B cell (primary cell): ENCODE measurements at regions not wholly inside any gene's neighbourhood (a gene's known extent, or its start where the extent isn't known, plus 50 kb on each side); places are given as distances from the start of the nearest gene placed in this dataset.

Experiments used
- ATAC-seq: fragments of 200-7000 bp; cut with Tn5 transposase; one replicate; pipeline ENCODE4 v1.10.0; 2021; ENCODE audit warnings: low read depth, mild to moderate bottlenecking, moderate number of reproducible peaks, moderate library complexity
- CTCF ChIA-PET: fragments of 350-600 bp; sonication (Branson Sonifier 250); formaldehyde crosslinking; loops from one replicate; lab custom pipeline; 2021; ENCODE audit warnings: antibody characterized with exemption, inconsistent platforms; lab: Charles Lee
- POLR2A ChIA-PET: fragments of 350-600 bp; sonication (Branson Sonifier 250); formaldehyde crosslinking; loops from one replicate; lab custom pipeline; 2021; ENCODE audit warnings: antibody characterized with exemption; lab: Charles Lee
- DNase-seq: peaks from one replicate; pipeline ENCODE4 v3.0.0; 2013
- H2AFZ ChIP-seq: 2 replicates; pipeline ENCODE4 v1.6.1; 2012; ENCODE audit warnings: mild to moderate bottlenecking, low read depth, low read length; ENCODE audit not compliant: insufficient read depth, poor library complexity, severe bottlenecking
- H3K27ac ChIP-seq, 2 donors: 1 replicate in 1 of 2; 2 replicates in 1 of 2; pipeline ENCODE4 v1.5.1; 2012 to 2013; ENCODE audit warnings: low read length in 2 of 2, mild to moderate bottlenecking in 2 of 2, moderate library complexity in 1 of 2
- H3K27me3 ChIP-seq, 4 experiments: fragments of 200-600 bp in 1 of 4; sonication (generic) in 1 of 4; replicated peaks in 1 of 4; 1 replicate in 2 of 4; 2 replicates in 2 of 4; pipeline versions ENCODE4 v1.6.1 to v1.7.0; 2013 to 2016; ENCODE audit warnings: low read length in 3 of 4, mild to moderate bottlenecking in 2 of 4, mixed read lengths in 1 of 4, moderate library complexity in 1 of 4; ENCODE audit not compliant: insufficient read depth in 4 of 4, control insufficient read depth in 3 of 4; ENCODE audit errors: control extremely low read depth in 1 of 4
- H3K36me3 ChIP-seq, 2 experiments: replicated peaks in 1 of 2; 1 replicate in 1 of 2; 2 replicates in 1 of 2; pipeline versions ENCODE4 v1.6.1 to v1.7.1; 2013; ENCODE audit warnings: low read length in 1 of 2; ENCODE audit not compliant: insufficient read depth in 2 of 2, control insufficient read depth in 1 of 2; ENCODE audit errors: control extremely low read depth in 1 of 2, extremely low read depth in 1 of 2
- H3K4me1 ChIP-seq, 2 donors: fragments of 200-600 bp in 1 of 2; sonication (generic) in 1 of 2; 1 replicate in 1 of 2; 2 replicates in 1 of 2; pipeline versions ENCODE4 v1.5.1 to v1.6.1; 2013 to 2017; ENCODE audit warnings: low read length in 2 of 2; ENCODE audit not compliant: control insufficient read depth in 2 of 2, insufficient read depth in 2 of 2
- H3K4me2 ChIP-seq: replicated peaks from 2 replicates; pipeline ENCODE3; 2012; ENCODE audit warnings: mild to moderate bottlenecking, low read depth, low read length; ENCODE audit not compliant: poor library complexity, severe bottlenecking
- H3K4me3 ChIP-seq, 5 experiments: fragments of 200-600 bp in 1 of 5; sonication (generic) in 1 of 5; 1 replicate in 3 of 5; 2 replicates in 2 of 5; pipeline versions ENCODE4 v1.5.1 to v1.7.0; 2011 to 2016; ENCODE audit warnings: low read length in 4 of 5, mild to moderate bottlenecking in 4 of 5, low read depth in 2 of 5, control low read depth in 1 of 5, moderate library complexity in 1 of 5; ENCODE audit not compliant: insufficient read depth in 1 of 5; ENCODE audit errors: control extremely low read depth in 1 of 5, extremely low read depth in 1 of 5
- H3K79me2 ChIP-seq: fragments of 200-600 bp; sonication (generic); one replicate; pipeline ENCODE4 v1.6.0; 2016; ENCODE audit warnings: low read length; ENCODE audit not compliant: control insufficient read depth, insufficient read depth
- H3K9ac ChIP-seq: fragments of 200-600 bp; sonication (generic); 2 replicates; pipeline ENCODE4 v1.6.1; 2017; ENCODE audit warnings: mild to moderate bottlenecking, low read length, moderate library complexity
- H3K9me3 ChIP-seq, 3 donors: one replicate each; pipeline versions ENCODE4 v1.6.1 to v1.7.1; 2013; ENCODE audit warnings: low read length in 2 of 3; ENCODE audit not compliant: control insufficient read depth in 2 of 3, insufficient read depth in 1 of 3; ENCODE audit errors: control extremely low read depth in 1 of 3
- H4K20me1 ChIP-seq: 2 replicates; pipeline ENCODE4 v1.6.0; 2012; ENCODE audit warnings: mild to moderate bottlenecking, low read length; ENCODE audit not compliant: insufficient read depth, control insufficient read depth, poor library complexity, severe bottlenecking
- H3K27ac Mint-ChIP-seq: one replicate; pipeline ENCODE4 v1.8.0; 2021; ENCODE audit warnings: mixed read lengths
- H3K27me3 Mint-ChIP-seq: one replicate; pipeline ENCODE4 v1.8.0; 2021; ENCODE audit warnings: mixed read lengths
- H3K4me1 Mint-ChIP-seq: one replicate; pipeline ENCODE4 v1.8.0; 2021; ENCODE audit warnings: mixed read lengths
- H3K4me3 Mint-ChIP-seq: one replicate; pipeline ENCODE4 v1.8.0; 2021; ENCODE audit warnings: mixed read lengths
- H3K9me3 Mint-ChIP-seq: one replicate; pipeline ENCODE4 v1.8.0; 2022; ENCODE audit warnings: mixed read lengths; ENCODE audit not compliant: insufficient read depth
- EZH2 ChIP-seq: IDR thresholded peaks from 2 replicates; pipeline ENCODE4 v1.6.1; 2012; ENCODE audit warnings: borderline replicate concordance, low read depth, mild to moderate bottlenecking, moderate library complexity, low read length; ENCODE audit not compliant: insufficient read depth, poor library complexity, severe bottlenecking
- WGBS: methylation state at CpG from one replicate; pipeline ENCODE4 v1.1.5; 2013; ENCODE audit warnings: missing lambda C conversion rate; ENCODE audit not compliant: insufficient coverage; 5-methylcytosine and 5-hydroxymethylcytosine counted together
- intact Hi-C: fragments of 100-400 bp; cut with micrococcal nuclease; formaldehyde crosslinking; loops from one replicate; pipeline ENCODE4 v1.10.0; 2022
- TF ChIP-seq, protein P1 (sequence below): fragments of 200-600 bp; IDR thresholded peaks from one replicate; pipeline ENCODE4 v1.8.0; 2022; ENCODE audit warnings: antibody characterized with exemption, mild to moderate bottlenecking

DNA sequence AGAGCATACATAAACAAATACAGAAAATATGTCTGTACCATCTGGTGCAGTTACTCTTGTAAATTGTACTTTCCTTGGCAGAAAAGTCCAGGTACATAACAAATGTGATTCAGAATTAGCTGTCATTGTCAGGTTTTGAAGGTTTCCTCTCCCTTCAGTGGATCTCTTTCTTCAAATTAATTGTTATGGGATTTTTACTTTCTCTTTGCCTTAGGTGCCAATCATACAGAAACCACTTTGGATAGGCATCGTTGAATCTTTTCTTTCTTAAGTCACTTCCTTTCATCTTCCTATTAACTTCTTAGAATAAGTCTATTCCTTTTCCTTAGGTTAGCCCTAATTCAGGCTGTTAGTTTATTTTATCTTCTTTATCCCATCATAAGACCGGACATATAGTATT is 1992.1 kb upstream of the IGFBP7 start:
- Mint-ChIP-seq H3K4me3 (no peak overlapping the region), H3K27ac (no peak overlapping the region), H3K9me3 (peaks cover 2% of the 10 kb centered on the region), H3K4me1 (no peaks in the 10 kb centered on the region), H3K27me3 (no peaks in the 10 kb centered on the region)
- H3K9ac ChIP-seq: no peak overlapping the region
- no peaks in the 10 kb centered on the region for H3K9me3 ChIP-seq
- WGBS: no CpG with 5 or more reads among the region's 2 CpGs
- no peaks in the 10 kb centered on the region for H3K27me3 ChIP-seq
- no peaks in the 10 kb centered on the region for H4K20me1 ChIP-seq
- POLR2A ChIA-PET: no interaction called here
- no peaks in the 10 kb centered on the region for H3K79me2 ChIP-seq
- H3K4me2 ChIP-seq: no peak overlapping the region
- H3K4me1 ChIP-seq: no peaks in the 10 kb centered on the region
- no peak overlapping the region for H3K27ac ChIP-seq
- no peak for DNase-seq
- CTCF ChIA-PET: no interaction called here
- no peak for TF ChIP-seq EZH2
- TF ChIP-seq, protein P1, sequence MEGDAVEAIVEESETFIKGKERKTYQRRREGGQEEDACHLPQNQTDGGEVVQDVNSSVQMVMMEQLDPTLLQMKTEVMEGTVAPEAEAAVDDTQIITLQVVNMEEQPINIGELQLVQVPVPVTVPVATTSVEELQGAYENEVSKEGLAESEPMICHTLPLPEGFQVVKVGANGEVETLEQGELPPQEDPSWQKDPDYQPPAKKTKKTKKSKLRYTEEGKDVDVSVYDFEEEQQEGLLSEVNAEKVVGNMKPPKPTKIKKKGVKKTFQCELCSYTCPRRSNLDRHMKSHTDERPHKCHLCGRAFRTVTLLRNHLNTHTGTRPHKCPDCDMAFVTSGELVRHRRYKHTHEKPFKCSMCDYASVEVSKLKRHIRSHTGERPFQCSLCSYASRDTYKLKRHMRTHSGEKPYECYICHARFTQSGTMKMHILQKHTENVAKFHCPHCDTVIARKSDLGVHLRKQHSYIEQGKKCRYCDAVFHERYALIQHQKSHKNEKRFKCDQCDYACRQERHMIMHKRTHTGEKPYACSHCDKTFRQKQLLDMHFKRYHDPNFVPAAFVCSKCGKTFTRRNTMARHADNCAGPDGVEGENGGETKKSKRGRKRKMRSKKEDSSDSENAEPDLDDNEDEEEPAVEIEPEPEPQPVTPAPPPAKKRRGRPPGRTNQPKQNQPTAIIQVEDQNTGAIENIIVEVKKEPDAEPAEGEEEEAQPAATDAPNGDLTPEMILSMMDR: no peak
- no peak for ATAC-seq
- H3K4me3 ChIP-seq: no peak overlapping the region
- no peaks in the 10 kb centered on the region for H3K36me3 ChIP-seq
- H2AFZ ChIP-seq: no peak overlapping the region
- intact Hi-C loops: no loop called here

DNA sequence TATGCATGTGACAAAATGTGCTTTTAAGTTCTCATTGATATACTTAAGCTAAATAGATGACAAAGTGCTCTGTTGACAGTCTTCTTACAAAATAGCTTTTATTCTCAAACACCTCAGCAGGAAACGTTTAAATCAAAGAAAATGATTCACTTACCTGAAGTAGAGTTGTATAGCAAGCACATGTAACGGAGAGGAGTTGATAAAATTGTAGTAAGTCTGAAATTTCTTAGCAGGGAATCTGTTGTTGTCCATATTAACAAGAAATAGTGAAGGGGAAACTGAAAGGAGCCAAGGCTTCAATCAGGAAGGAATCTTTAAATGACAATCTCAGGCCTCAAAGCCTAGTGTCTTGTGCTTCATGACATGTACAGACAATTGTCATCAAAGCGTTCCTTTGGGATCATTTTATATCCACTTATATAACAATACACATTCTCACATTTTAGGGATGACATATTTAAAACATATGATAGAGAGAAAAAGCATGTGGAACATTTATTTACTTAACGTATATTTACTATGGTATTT is 2010.2 kb upstream of the IGFBP7 start:
- H3K9me3 ChIP-seq: no peaks in the 10 kb centered on the region
- 80% methylated on average over 1 of the region's 4 CpGs for WGBS
- H3K4me1 Mint-ChIP-seq: no peaks in the 10 kb centered on the region
- no peak overlapping the region for H2AFZ ChIP-seq
- H3K36me3 ChIP-seq: no peaks in the 10 kb centered on the region
- H3K27me3 Mint-ChIP-seq: no peaks in the 10 kb centered on the region
- H3K9ac ChIP-seq: no peak overlapping the region
- TF ChIP-seq, protein P1: no peak
- no peak for TF ChIP-seq EZH2
- no peaks in the 10 kb centered on the region for H3K79me2 ChIP-seq
- CTCF ChIA-PET: no interaction called here
- no peak overlapping the region for H3K27ac Mint-ChIP-seq
- no peak overlapping the region for H3K27ac ChIP-seq
- no peak overlapping the region for H3K4me3 Mint-ChIP-seq
- no peak overlapping the region for H3K4me2 ChIP-seq
- no peaks in the 10 kb centered on the region for H3K27me3 ChIP-seq
- no peaks in the 10 kb centered on the region for H3K4me1 ChIP-seq
- DNase-seq (no peak), ATAC-seq (no peak)
- POLR2A ChIA-PET: no interaction called here
- no peaks in the 10 kb centered on the region for H3K9me3 Mint-ChIP-seq
- H4K20me1 ChIP-seq: no peaks in the 10 kb centered on the region
- intact Hi-C loops: no loop called here
- H3K4me3 ChIP-seq: no peak overlapping the region
